SK-N-SH (cell line): ENCODE measurements at regions not wholly inside any gene's neighbourhood (a gene's known extent, or its start where the extent isn't known, plus 50 kb on each side); places are given as distances from the start of the nearest gene placed in this dataset.
"Not testable (repeated sequence)": the region's sequence is repeated elsewhere in the genome, so short reads cannot be mapped to it uniquely, and the experiment has no call there.

Experiments
- CTCF ChIA-PET: fragments of 300-600, 350-600 bp; formaldehyde crosslinking; extraction: SDS; loops from one replicate; lab custom pipeline; 2021; lab: Yijun Ruan, JAX
- POLR2A ChIA-PET: fragments of 350-600 bp; sonication (Branson Sonifier 250); formaldehyde crosslinking; extraction: SDS; loops from one replicate; lab custom pipeline; 2020; ENCODE audit warnings: antibody characterized with exemption, inconsistent platforms; lab: Yijun Ruan, JAX
- DNase-seq: peaks from one replicate; pipeline ENCODE4 v3.0.0; 2012
- H2AFZ ChIP-seq: fragments of 200-600 bp; sonication (generic); 2 replicates; pipeline ENCODE4 v1.8.1; 2016; ENCODE audit warnings: antibody characterized with exemption, mild to moderate bottlenecking, low read depth
- H3F3A ChIP-seq: fragments of 200-600 bp; sonication (generic); replicated peaks from 2 replicates; pipeline ENCODE3; 2016; ENCODE audit warnings: antibody characterized with exemption, mild to moderate bottlenecking; ENCODE audit not compliant: insufficient read depth
- H3K27ac ChIP-seq, 2 experiments: fragments of 200-500 bp in 1 of 2; fragments of 200-600 bp in 1 of 2; sonication (Bioruptor generic) in 1 of 2; sonication (generic), shearing (Covaris generic) in 1 of 2; 2 replicates each; pipeline versions ENCODE4 v1.5.1 to v1.6.1; 2014 to 2016; ENCODE audit warnings: low read depth in 2 of 2, inconsistent platforms in 1 of 2, low read length in 1 of 2, mild to moderate bottlenecking in 1 of 2, mixed read lengths in 1 of 2
- H3K27me3 ChIP-seq: fragments of 200-600 bp; sonication (generic), shearing (Covaris generic); 2 replicates; pipeline ENCODE4 v1.6.1; 2016; ENCODE audit warnings: mixed run types; ENCODE audit not compliant: insufficient read depth
- H3K36me3 ChIP-seq, 2 experiments: fragments of 200-500 bp in 1 of 2; fragments of 200-600 bp in 1 of 2; sonication (Bioruptor generic) in 1 of 2; sonication (generic) in 1 of 2; replicated peaks in 1 of 2; 2 replicates each; pipeline versions ENCODE3 to v1.5.1; 2014 to 2016; ENCODE audit warnings: low read length in 1 of 2, mild to moderate bottlenecking in 1 of 2; ENCODE audit not compliant: insufficient read depth in 2 of 2, control insufficient read depth in 1 of 2
- H3K4me1 ChIP-seq, 2 experiments: fragments of 200-500 bp in 1 of 2; fragments of 200-600 bp in 1 of 2; sonication (Bioruptor generic) in 1 of 2; sonication (generic), shearing (Covaris generic) in 1 of 2; 2 replicates each; pipeline versions ENCODE4 v1.5.1 to v1.6.1; 2014 to 2016; ENCODE audit warnings: low read depth in 1 of 2, low read length in 1 of 2, mixed run types in 1 of 2; ENCODE audit not compliant: insufficient read depth in 2 of 2, control insufficient read depth in 1 of 2
- H3K4me2 ChIP-seq: fragments of 200-600 bp; sonication (generic), shearing (Covaris generic); 2 replicates; pipeline ENCODE4 v1.6.1; 2017; ENCODE audit warnings: mixed run types
- H3K4me3 ChIP-seq, 2 experiments: fragments of 200-500 bp in 1 of 2; fragments of 200-600 bp in 1 of 2; sonication (Bioruptor generic) in 1 of 2; sonication (generic), shearing (Covaris generic) in 1 of 2; 2 replicates each; pipeline versions ENCODE4 v1.5.1 to v1.8.1; 2014 to 2016; ENCODE audit warnings: low read depth in 2 of 2, inconsistent platforms in 1 of 2, low read length in 1 of 2, mild to moderate bottlenecking in 1 of 2, mixed read lengths in 1 of 2, moderate library complexity in 1 of 2
- H3K79me2 ChIP-seq: fragments of 200-600 bp; sonication (generic); 2 replicates; pipeline ENCODE4 v1.8.1; 2017; ENCODE audit warnings: mild to moderate bottlenecking; ENCODE audit not compliant: insufficient read depth
- H3K9ac ChIP-seq: fragments of 200-600 bp; sonication (generic); 2 replicates; pipeline ENCODE4 v1.6.1; 2017; ENCODE audit warnings: mixed run types
- H3K9me2 ChIP-seq: fragments of 200-600 bp; sonication (generic); 2 replicates; pipeline ENCODE4 v1.6.1; 2017; ENCODE audit warnings: mixed run types
- H3K9me3 ChIP-seq: fragments of 200-600 bp; sonication (generic); 2 replicates; pipeline ENCODE4 v1.6.1; 2017; ENCODE audit warnings: mixed run types, mild to moderate bottlenecking, moderate library complexity
- H4K20me1 ChIP-seq: fragments of 200-600 bp; sonication (generic); 2 replicates; pipeline ENCODE4 v1.6.1; 2017; ENCODE audit warnings: mild to moderate bottlenecking, mixed run types; ENCODE audit not compliant: insufficient read depth
- ELF1 ChIP-seq: IDR thresholded peaks from 2 replicates; pipeline ENCODE4 v1.4.0; 2012
- EP300 ChIP-seq, 2 experiments: IDR thresholded peaks; 2 replicates each; pipeline versions ENCODE4 v1.4.0 to v1.6.1; 2012; ENCODE audit warnings: borderline replicate concordance in 1 of 2, low read depth in 1 of 2, low read length in 1 of 2
- EZH2phosphoT487 ChIP-seq: fragments of 200-600 bp; sonication (generic); IDR thresholded peaks from 2 replicates; pipeline ENCODE4 v1.6.1; 2017; ENCODE audit warnings: low read depth, mixed run types, mild to moderate bottlenecking, antibody characterized with exemption, moderate library complexity, borderline replicate concordance
- FOSL2 ChIP-seq: IDR thresholded peaks from 2 replicates; pipeline ENCODE4 v1.4.0; 2012; ENCODE audit warnings: low read depth, mild to moderate bottlenecking, moderate library complexity, borderline replicate concordance
- FOXJ3 ChIP-seq: sonication (generic); formaldehyde crosslinking; IDR thresholded peaks from 2 replicates; pipeline ENCODE4 v1.5.1; 2020; ENCODE audit warnings: mild to moderate bottlenecking, missing genetic modification reagents
- FOXM1 ChIP-seq: IDR thresholded peaks from 2 replicates; pipeline ENCODE4 v1.4.0; 2012; ENCODE audit warnings: low read depth, mild to moderate bottlenecking
- GATA2 ChIP-seq: sonication (generic); formaldehyde crosslinking; IDR thresholded peaks from 2 replicates; pipeline ENCODE4 v1.5.0; 2020; ENCODE audit warnings: mild to moderate bottlenecking, missing genetic modification reagents
- JUND ChIP-seq: IDR thresholded peaks from 2 replicates; pipeline ENCODE4 v1.4.0; 2012
- MAX ChIP-seq: IDR thresholded peaks from 2 replicates; pipeline ENCODE4 v1.4.0; 2012; ENCODE audit warnings: low read depth
- MEF2A ChIP-seq: IDR thresholded peaks from 2 replicates; pipeline ENCODE4 v1.4.0; 2012; ENCODE audit warnings: low read depth, borderline replicate concordance
- MXI1 ChIP-seq: IDR thresholded peaks from 2 replicates; pipeline ENCODE4 v1.6.1; 2012; ENCODE audit warnings: mild to moderate bottlenecking, low read depth, low read length, improper control_type of control experiment
- NRF1 ChIP-seq: IDR thresholded peaks from 2 replicates; pipeline ENCODE4 v1.6.1; 2012; ENCODE audit warnings: low read depth, mild to moderate bottlenecking, low read length
- REST ChIP-seq: IDR thresholded peaks from 2 replicates; pipeline ENCODE4 v1.6.1; 2012; ENCODE audit warnings: mild to moderate bottlenecking, low read depth, low read length, moderate library complexity
- TAF1 ChIP-seq: IDR thresholded peaks from 2 replicates; pipeline ENCODE4 v1.6.1; 2012; ENCODE audit warnings: low read depth, mild to moderate bottlenecking, low read length, moderate library complexity, borderline replicate concordance
- USF2 ChIP-seq: fragments of 150-350 bp; IDR thresholded peaks from 2 replicates; pipeline ENCODE4 v1.6.1; 2017; ENCODE audit warnings: antibody characterized with exemption, low read length, low read depth, borderline replicate concordance
- WGBS: methylation state at CpG from one replicate; pipeline ENCODE4 v1.1.6; 2017; ENCODE audit warnings: low lambda C conversion rate; 5-methylcytosine and 5-hydroxymethylcytosine counted together

GRCh38 chrX:117397844-117398243, 718.8 kb downstream of the KLHL13 start:
- Histone ChIP-seq H4K20me1 (no peaks in the 10 kb centered on the region), H3K4me2 (no peak overlapping the region), H3K4me1 (no peaks in the 10 kb centered on the region), H2AFZ (no peak overlapping the region), H3K4me3 (no peak overlapping the region), H3F3A (no peaks in the 10 kb centered on the region), H3K9me2 (no peaks in the 10 kb centered on the region), H3K27ac (no peak overlapping the region), H3K79me2 (no peaks in the 10 kb centered on the region), H3K27me3 (no peaks in the 10 kb centered on the region), H3K9ac (no peak overlapping the region), H3K9me3 (no peaks in the 10 kb centered on the region), H3K36me3 (no peaks in the 10 kb centered on the region)
- 13% methylated on average over 2 of the region's 2 CpGs for WGBS
- POLR2A ChIA-PET: no interaction called here
- TF ChIP-seq FOSL2: no peak
- no peak for TF ChIP-seq EZH2phosphoT487
- no peak for TF ChIP-seq FOXM1
- TF ChIP-seq MEF2A: no peak
- no peak for TF ChIP-seq USF2
- TF ChIP-seq MAX: no peak
- no peak for TF ChIP-seq REST
- TF ChIP-seq TAF1: no peak
- TF ChIP-seq FOXJ3 (CRISPR knock-in tag): no peak
- TF ChIP-seq MXI1: no peak
- TF ChIP-seq JUND: no peak
- no peak for TF ChIP-seq ELF1
- no peak for TF ChIP-seq EP300 (IDR thresholded peaks at IDR 0.05; ENCODE audit: borderline replicate concordance in 1 of 2, low read depth in 1 of 2, low read length in 1 of 2)
- no peak for TF ChIP-seq GATA2 (CRISPR knock-in tag)
- TF ChIP-seq NRF1: no peak
- no peak for DNase-seq
- CTCF ChIA-PET: no interaction called here

- WGBS: 33% methylated on average over 3 of the region's 33 CpGs
- POLR2A ChIA-PET: not testable (repeated sequence)
Measured at GRCh38 chrX:117394506-117395070, 722.0 kb downstream of the KLHL13 start.

GRCh38 chrX:117392360-117392759, 724.2 kb downstream of the KLHL13 start:
- H3F3A ChIP-seq, H3K27me3 ChIP-seq, CTCF ChIA-PET, H3K9ac ChIP-seq, H3K4me2 ChIP-seq, POLR2A ChIA-PET, H3K36me3 ChIP-seq, H4K20me1 ChIP-seq, H3K4me3 ChIP-seq, H3K9me2 ChIP-seq, H3K27ac ChIP-seq, H3K9me3 ChIP-seq, H3K4me1 ChIP-seq, H2AFZ ChIP-seq, DNase-seq, H3K79me2 ChIP-seq: not testable (repeated sequence)
- WGBS: 21% methylated on average over 3 of the region's 5 CpGs

More at GRCh38 chrX:117394506-117395070, 722.0 kb downstream of the KLHL13 start:
- DNase-seq, H3K27ac ChIP-seq, H4K20me1 ChIP-seq, H3K9me2 ChIP-seq, H3K4me1 ChIP-seq, CTCF ChIA-PET, H3K4me3 ChIP-seq, H3K9me3 ChIP-seq, H3K79me2 ChIP-seq, H2AFZ ChIP-seq, H3K9ac ChIP-seq, H3K36me3 ChIP-seq, H3K27me3 ChIP-seq, H3F3A ChIP-seq, H3K4me2 ChIP-seq: not testable (repeated sequence)
